OCI-LY1 (cell line): ENCODE measurements at regions not wholly inside any gene's neighbourhood (a gene's known extent, or its start where the extent isn't known, plus 50 kb on each side); places are given as distances from the start of the nearest gene placed in this dataset.

ENCODE experiments used
- H2AFZ ChIP-seq: fragments of 200-600 bp; sonication (generic), shearing (Covaris generic); 2 replicates; pipeline ENCODE4 v1.6.0; 2014; ENCODE audit warnings: antibody characterized with exemption, mild to moderate bottlenecking, low read length
- H3F3A ChIP-seq: fragments of 200-600 bp; sonication (generic), shearing (Covaris generic); 2 replicates; pipeline ENCODE4 v1.6.0; 2014; ENCODE audit warnings: mild to moderate bottlenecking, antibody characterized with exemption, low read length, moderate library complexity; ENCODE audit not compliant: insufficient read depth
- H3K27ac ChIP-seq: fragments of 200-600 bp; sonication (generic); 2 replicates; pipeline ENCODE4 v1.5.1; 2014; ENCODE audit warnings: low read length, mixed run types, mild to moderate bottlenecking, low read depth; ENCODE audit not compliant: poor library complexity, severe bottlenecking
- H3K27me3 ChIP-seq: fragments of 200-600 bp; sonication (generic); 2 replicates; pipeline ENCODE4 v1.6.0; 2014; ENCODE audit warnings: antibody characterized with exemption, mild to moderate bottlenecking, low read length, moderate library complexity; ENCODE audit not compliant: insufficient read depth
- H3K36me3 ChIP-seq: fragments of 200-600 bp; sonication (generic); 2 replicates; pipeline ENCODE4 v1.6.1; 2014; ENCODE audit warnings: mild to moderate bottlenecking, antibody characterized with exemption, low read length, moderate library complexity, mixed read lengths; ENCODE audit not compliant: insufficient read depth
- H3K4me1 ChIP-seq: fragments of 200-600 bp; sonication (generic); 2 replicates; pipeline ENCODE4 v1.5.1; 2014; ENCODE audit warnings: mild to moderate bottlenecking, low read length, moderate library complexity; ENCODE audit not compliant: insufficient read depth, severe bottlenecking
- H3K4me2 ChIP-seq: fragments of 200-600 bp; sonication (generic), shearing (Covaris generic); 2 replicates; pipeline ENCODE4 v1.6.1; 2014; ENCODE audit warnings: low read length
- H3K4me3 ChIP-seq: fragments of 200-600 bp; sonication (generic); 2 replicates; pipeline ENCODE4 v1.5.1; 2014; ENCODE audit warnings: low read length, low read depth, mild to moderate bottlenecking, mixed read lengths; ENCODE audit not compliant: poor library complexity, severe bottlenecking
- H3K79me2 ChIP-seq: fragments of 200-600 bp; shearing (Covaris generic); 2 replicates; pipeline ENCODE4 v1.6.1; 2016; ENCODE audit warnings: mixed run types, low read length, mixed read lengths; ENCODE audit not compliant: insufficient read depth
- H3K9ac ChIP-seq: fragments of 200-600 bp; sonication (generic), shearing (Covaris generic); 2 replicates; pipeline ENCODE4 v1.6.1; 2014; ENCODE audit warnings: mild to moderate bottlenecking, low read length, mixed read lengths
- H3K9me2 ChIP-seq: fragments of 200-600 bp; sonication (generic), shearing (Covaris generic); 2 replicates; pipeline ENCODE4 v1.6.1; 2014; ENCODE audit warnings: low read depth, mild to moderate bottlenecking, low read length, mixed read lengths
- H3K9me3 ChIP-seq: fragments of 200-600 bp; shearing (Covaris generic); 2 replicates; pipeline ENCODE4 v1.6.1; 2014; ENCODE audit warnings: low read length, mixed read lengths
- H4K20me1 ChIP-seq: fragments of 200-600 bp; sonication (generic), shearing (Covaris generic); 2 replicates; pipeline ENCODE4 v1.6.0; 2016; ENCODE audit warnings: mild to moderate bottlenecking, low read length; ENCODE audit not compliant: insufficient read depth
- EZH2 ChIP-seq: fragments of 200-600 bp; sonication (generic), shearing (Covaris generic); IDR thresholded peaks from 2 replicates; pipeline ENCODE4 v1.8.0; 2017; ENCODE audit warnings: borderline replicate concordance, mixed run types, mild to moderate bottlenecking, antibody characterized with exemption, low read length, moderate library complexity, mixed read lengths
- TF ChIP-seq, protein P1 (sequence below): fragments of 200-600 bp; sonication (generic), shearing (Covaris generic); IDR thresholded peaks from 2 replicates; pipeline ENCODE4 v1.5.1; 2017; ENCODE audit warnings: mild to moderate bottlenecking, antibody characterized with exemption, low read length, moderate library complexity, mixed read lengths

DNA sequence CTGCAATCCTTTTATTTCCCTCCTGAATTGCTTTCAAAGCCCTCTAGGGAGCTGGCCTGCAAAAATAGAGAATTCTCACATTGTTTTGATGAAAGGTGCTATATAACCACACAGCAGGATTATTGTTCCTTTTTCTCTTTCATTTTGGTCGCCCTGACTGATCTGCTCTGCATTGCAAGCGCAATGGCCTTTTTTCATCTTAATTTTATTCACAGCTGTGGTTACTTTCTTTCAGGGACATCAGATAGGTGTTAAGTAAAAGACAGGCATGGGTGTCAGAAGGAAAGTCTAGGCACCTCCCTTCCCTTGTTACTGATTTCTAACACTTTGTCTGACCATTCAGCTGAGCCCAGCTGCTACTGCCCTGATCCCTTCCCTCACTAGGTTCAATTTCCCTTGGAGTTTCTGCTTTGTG lies 850.5 kb upstream of the MAP3K7 start:
- no peak overlapping the region for H3K9ac ChIP-seq
- H3K9me3 ChIP-seq: no peaks in the 10 kb centered on the region

DNA sequence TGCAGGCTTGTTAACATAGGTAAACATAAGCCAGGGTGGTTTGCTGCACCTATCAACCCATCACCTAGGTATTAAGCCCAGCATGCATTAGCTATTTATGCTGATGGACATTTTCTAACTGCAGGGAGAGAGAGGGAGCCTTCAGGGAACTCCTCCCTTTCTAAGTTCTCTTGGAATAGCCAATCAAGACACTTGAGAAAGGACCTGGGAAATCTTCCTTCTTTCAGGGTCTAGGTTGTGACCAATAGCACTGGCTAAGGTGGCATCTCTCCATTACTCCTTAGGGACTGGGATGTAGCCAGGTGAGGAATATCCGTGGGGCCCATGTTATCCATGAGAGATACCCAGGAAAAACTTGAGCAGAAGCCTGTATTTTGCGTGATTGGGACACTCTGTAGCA lies 849.6 kb upstream of the MAP3K7 start:
- no peaks in the 10 kb centered on the region for H3K9me2 ChIP-seq
- H3K27me3 ChIP-seq: no peaks in the 10 kb centered on the region
- no peaks in the 10 kb centered on the region for H3K36me3 ChIP-seq
- no peaks in the 10 kb centered on the region for H3F3A ChIP-seq
- no peak overlapping the region for H3K27ac ChIP-seq
- H3K4me1 ChIP-seq: no peaks in the 10 kb centered on the region
- H4K20me1 ChIP-seq: no peaks in the 10 kb centered on the region
- no peaks in the 10 kb centered on the region for H3K9me3 ChIP-seq
- no peak overlapping the region for H3K4me2 ChIP-seq
- H2AFZ ChIP-seq: no peak overlapping the region
- H3K79me2 ChIP-seq: no peaks in the 10 kb centered on the region
- no peak overlapping the region for H3K4me3 ChIP-seq
- no peak overlapping the region for H3K9ac ChIP-seq
- no peak for TF ChIP-seq EZH2
- TF ChIP-seq, protein P1, sequence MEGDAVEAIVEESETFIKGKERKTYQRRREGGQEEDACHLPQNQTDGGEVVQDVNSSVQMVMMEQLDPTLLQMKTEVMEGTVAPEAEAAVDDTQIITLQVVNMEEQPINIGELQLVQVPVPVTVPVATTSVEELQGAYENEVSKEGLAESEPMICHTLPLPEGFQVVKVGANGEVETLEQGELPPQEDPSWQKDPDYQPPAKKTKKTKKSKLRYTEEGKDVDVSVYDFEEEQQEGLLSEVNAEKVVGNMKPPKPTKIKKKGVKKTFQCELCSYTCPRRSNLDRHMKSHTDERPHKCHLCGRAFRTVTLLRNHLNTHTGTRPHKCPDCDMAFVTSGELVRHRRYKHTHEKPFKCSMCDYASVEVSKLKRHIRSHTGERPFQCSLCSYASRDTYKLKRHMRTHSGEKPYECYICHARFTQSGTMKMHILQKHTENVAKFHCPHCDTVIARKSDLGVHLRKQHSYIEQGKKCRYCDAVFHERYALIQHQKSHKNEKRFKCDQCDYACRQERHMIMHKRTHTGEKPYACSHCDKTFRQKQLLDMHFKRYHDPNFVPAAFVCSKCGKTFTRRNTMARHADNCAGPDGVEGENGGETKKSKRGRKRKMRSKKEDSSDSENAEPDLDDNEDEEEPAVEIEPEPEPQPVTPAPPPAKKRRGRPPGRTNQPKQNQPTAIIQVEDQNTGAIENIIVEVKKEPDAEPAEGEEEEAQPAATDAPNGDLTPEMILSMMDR: no peak

More for the DNA sequence above, 850.5 kb upstream of the MAP3K7 start:
- H3K4me2 ChIP-seq: no peak overlapping the region
- no peak overlapping the region for H3K27ac ChIP-seq
- H3K79me2 ChIP-seq: no peaks in the 10 kb centered on the region
- H3K9me2 ChIP-seq: no peaks in the 10 kb centered on the region
- H3K4me1 ChIP-seq: no peaks in the 10 kb centered on the region
- no peak overlapping the region for H3K4me3 ChIP-seq
- H3F3A ChIP-seq: no peaks in the 10 kb centered on the region
- no peaks in the 10 kb centered on the region for H3K36me3 ChIP-seq
- H3K27me3 ChIP-seq: no peaks in the 10 kb centered on the region
- H4K20me1 ChIP-seq: no peaks in the 10 kb centered on the region
- TF ChIP-seq, protein P1: no peak
- TF ChIP-seq EZH2: no peak
- H2AFZ ChIP-seq: no peak overlapping the region

DNA sequence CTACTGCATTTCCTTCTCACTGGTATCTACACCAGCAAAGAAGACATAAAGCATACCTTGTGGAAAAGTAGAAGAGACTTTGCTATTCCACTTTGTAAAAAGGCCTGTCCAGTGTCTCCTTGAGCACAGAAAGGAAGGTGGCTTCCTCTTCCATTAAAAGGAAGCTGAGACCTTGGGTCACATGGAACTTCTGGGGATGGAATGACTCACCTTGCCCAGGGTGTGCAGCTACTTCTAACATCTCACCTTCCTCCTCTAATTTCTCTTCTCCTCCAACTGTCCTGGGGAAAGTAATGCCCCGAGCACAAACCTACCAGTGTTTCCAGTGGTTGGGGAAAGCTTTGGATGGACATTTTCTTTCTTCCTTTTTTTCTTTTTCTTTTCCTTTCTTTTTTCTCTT lies 848.8 kb upstream of the MAP3K7 start:
- H2AFZ ChIP-seq: no peak overlapping the region
- no peak for TF ChIP-seq EZH2
- TF ChIP-seq, protein P1: no peak
- no peak overlapping the region for H3K4me2 ChIP-seq
- no peaks in the 10 kb centered on the region for H3K9me2 ChIP-seq
- H3K4me1 ChIP-seq: no peaks in the 10 kb centered on the region
- no peak overlapping the region for H3K27ac ChIP-seq
- H3K4me3 ChIP-seq: no peak overlapping the region
- no peaks in the 10 kb centered on the region for H3K79me2 ChIP-seq
- no peaks in the 10 kb centered on the region for H4K20me1 ChIP-seq
- no peak overlapping the region for H3K9ac ChIP-seq
- no peaks in the 10 kb centered on the region for H3K36me3 ChIP-seq
- H3F3A ChIP-seq: no peaks in the 10 kb centered on the region
- no peaks in the 10 kb centered on the region for H3K27me3 ChIP-seq
- H3K9me3 ChIP-seq: no peaks in the 10 kb centered on the region
